WTC11 (cell line): ENCODE measurements at regions not wholly inside any gene's neighbourhood (a gene's known extent, or its start where the extent isn't known, plus 50 kb on each side); places are given as distances from the start of the nearest gene placed in this dataset.

Experiments
- ATAC-seq: fragments of 200-7000 bp; cut with Tn5 transposase; 2 replicates; pipeline ENCODE4 v1.10.0; 2021; ENCODE audit warnings: mild to moderate bottlenecking, moderate library complexity
- CTCF ChIA-PET: fragments of 300-600 bp; sonication (Branson Sonifier 250); formaldehyde crosslinking; loops from one replicate; lab custom pipeline; 2021; ENCODE audit warnings: antibody characterized with exemption; lab: Charles Lee
- POLR2A ChIA-PET: fragments of 350-600 bp; sonication (Branson Sonifier 250); formaldehyde crosslinking; loops from one replicate; lab custom pipeline; 2021; ENCODE audit warnings: antibody characterized with exemption; lab: Charles Lee
- DNase-seq: peaks from one replicate; pipeline ENCODE4 v3.0.0; 2021; ENCODE audit warnings: low spot score
- H3K27ac Mint-ChIP-seq: 2 replicates; pipeline ENCODE4 v1.8.0; 2021; ENCODE audit warnings: mixed read lengths
- H3K27me3 Mint-ChIP-seq: 2 replicates; pipeline ENCODE4 v1.8.0; 2021; ENCODE audit warnings: low read depth, mild to moderate bottlenecking, moderate library complexity, mixed read lengths
- H3K36me3 Mint-ChIP-seq: 2 replicates; pipeline ENCODE4 v1.8.0; 2021; ENCODE audit warnings: mixed read lengths
- H3K4me1 Mint-ChIP-seq: 2 replicates; pipeline ENCODE4 v1.8.0; 2022; ENCODE audit warnings: mixed read lengths
- H3K4me3 Mint-ChIP-seq: 2 replicates; pipeline ENCODE4 v1.8.0; 2021; ENCODE audit warnings: mild to moderate bottlenecking, moderate library complexity, mixed read lengths
- H3K9me3 Mint-ChIP-seq: 2 replicates; pipeline ENCODE4 v1.8.0; 2021; ENCODE audit warnings: mixed read lengths
- CREM ChIP-seq: sonication (generic); formaldehyde crosslinking; IDR thresholded peaks from 2 replicates; pipeline ENCODE4 v1.8.1; 2022; ENCODE audit warnings: mild to moderate bottlenecking, missing genetic modification reagents, moderate library complexity
- ELF4 ChIP-seq: sonication (generic); formaldehyde crosslinking; IDR thresholded peaks from 2 replicates; pipeline ENCODE4 v1.8.1; 2022; ENCODE audit warnings: low read depth, mild to moderate bottlenecking, moderate library complexity, missing genetic modification reagents
- FOXK1 ChIP-seq: sonication (generic); formaldehyde crosslinking; IDR thresholded peaks from 2 replicates; pipeline ENCODE4 v1.8.0; 2022; ENCODE audit warnings: mild to moderate bottlenecking, moderate library complexity, missing genetic modification reagents
- GRHL2 ChIP-seq: fragments of 250-450 bp; sonication (Bioruptor Pico); IDR thresholded peaks from 2 replicates; pipeline ENCODE4 v1.8.0; 2022; ENCODE audit warnings: mild to moderate bottlenecking, moderate library complexity; ENCODE audit not compliant: insufficient replicate concordance, severe bottlenecking
- NR2C2 ChIP-seq: sonication (generic); formaldehyde crosslinking; IDR thresholded peaks from 2 replicates; pipeline ENCODE4 v1.8.0; 2022; ENCODE audit warnings: mild to moderate bottlenecking, missing genetic modification reagents
- NR3C1 ChIP-seq: sonication (generic); formaldehyde crosslinking; conservative IDR thresholded peaks from 2 replicates; pipeline ENCODE4 v1.8.1; 2023; ENCODE audit warnings: low read depth, mild to moderate bottlenecking, missing genetic modification reagents
- SMAD4 ChIP-seq: sonication (generic); formaldehyde crosslinking; IDR thresholded peaks from 2 replicates; pipeline ENCODE4 v1.8.0; 2022; ENCODE audit warnings: mild to moderate bottlenecking, missing genetic modification reagents
- TCF7 ChIP-seq: sonication (generic); formaldehyde crosslinking; IDR thresholded peaks from 2 replicates; pipeline ENCODE4 v1.8.0; 2022; ENCODE audit warnings: mild to moderate bottlenecking, low read depth, missing genetic modification reagents, moderate library complexity
- ZNF317 ChIP-seq: sonication (generic); formaldehyde crosslinking; IDR thresholded peaks from 2 replicates; pipeline ENCODE4 v1.8.1; 2023; ENCODE audit warnings: low read depth, mild to moderate bottlenecking, moderate library complexity, missing genetic modification reagents, borderline replicate concordance
- TF ChIP-seq, protein P1 (sequence below): fragments of 250-450 bp; sonication (Bioruptor Pico); IDR thresholded peaks from 2 replicates; pipeline ENCODE4 v1.9.0; 2021; ENCODE audit warnings: mild to moderate bottlenecking, borderline replicate concordance
- TF ChIP-seq, protein P2 (sequence below): sonication (generic); formaldehyde crosslinking; IDR thresholded peaks from 2 replicates; pipeline ENCODE4 v1.8.0; 2022; ENCODE audit warnings: mild to moderate bottlenecking, missing genetic modification reagents
- TF ChIP-seq, protein P3 (sequence below): sonication (generic); formaldehyde crosslinking; IDR thresholded peaks from 2 replicates; pipeline ENCODE4 v1.8.1; 2023; ENCODE audit warnings: mild to moderate bottlenecking, missing genetic modification reagents
- TF ChIP-seq, protein P4 (sequence below): sonication (generic); formaldehyde crosslinking; conservative IDR thresholded peaks from 2 replicates; pipeline ENCODE4 v1.8.1; 2023; ENCODE audit warnings: mild to moderate bottlenecking, low read depth, missing genetic modification reagents, moderate library complexity
- TF ChIP-seq, protein P5 (sequence below): sonication (generic); formaldehyde crosslinking; IDR thresholded peaks from 2 replicates; pipeline ENCODE4 v1.8.1; 2023; ENCODE audit warnings: mild to moderate bottlenecking, missing genetic modification reagents
- TF ChIP-seq, protein P6 (sequence below): fragments of 250-450 bp; sonication (Bioruptor Pico); IDR thresholded peaks from 2 replicates; pipeline ENCODE4 v1.9.0; 2021; ENCODE audit warnings: moderate library complexity, mild to moderate bottlenecking, inconsistent platforms, borderline replicate concordance
- TF ChIP-seq, protein P7 (sequence below): sonication (generic); formaldehyde crosslinking; IDR thresholded peaks from 2 replicates; pipeline ENCODE4 v1.8.1; 2023; ENCODE audit warnings: mild to moderate bottlenecking, moderate library complexity, missing genetic modification reagents

DNA sequence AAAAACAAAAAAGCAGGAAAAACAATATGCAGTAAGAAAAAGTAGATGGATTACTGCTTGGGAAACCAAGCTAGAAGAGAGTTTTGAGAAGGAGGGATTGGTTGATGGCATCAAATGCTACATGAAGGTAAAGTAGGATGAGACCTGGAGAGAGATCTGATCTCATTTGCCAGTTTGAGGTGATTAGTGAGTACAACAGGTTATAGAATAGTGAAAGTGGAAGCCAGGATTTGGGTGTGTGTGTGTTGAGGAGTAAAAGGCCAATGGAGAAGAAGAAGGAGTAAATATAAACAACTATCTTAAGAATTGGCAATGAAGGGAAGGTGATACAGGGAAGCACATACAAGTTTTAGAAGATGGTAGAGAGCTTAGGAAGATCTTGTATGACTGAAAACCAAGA, 76.7 kb downstream of the DISP1 start:
- Mint-ChIP-seq H3K27me3 (no peaks in the 10 kb centered on the region), H3K27ac (no peak overlapping the region), H3K9me3 (no peaks in the 10 kb centered on the region), H3K4me1 (0 out of 2 replicates have a peak, but pooled peaks cover 3% of the 10 kb centered on the region), H3K36me3 (0 out of 2 replicates have a peak, but pooled peaks cover 3% of the 10 kb centered on the region), H3K4me3 (no peak overlapping the region)
- ChIA-PET CTCF (interaction anchor here (1.3 kb wide), 1 partner anchor 198 kb away, joined by 3 read pairs; no protein-coding TSS in a partner anchor), POLR2A (no interaction called here)
- DNase-seq (no peak), ATAC-seq (no peak)
- TF ChIP-seq TCF7 (CRISPR knock-in tag) (no peak), FOXK1 (CRISPR knock-in tag) (no peak), ZNF317 (CRISPR knock-in tag) (no peak), SMAD4 (CRISPR knock-in tag) (no peak), NR2C2 (no peak), GRHL2 (CRISPR knock-in tag) (no peak), CREM (no peak), ELF4 (CRISPR knock-in tag) (no peak)
- TF ChIP-seq, protein P1, sequence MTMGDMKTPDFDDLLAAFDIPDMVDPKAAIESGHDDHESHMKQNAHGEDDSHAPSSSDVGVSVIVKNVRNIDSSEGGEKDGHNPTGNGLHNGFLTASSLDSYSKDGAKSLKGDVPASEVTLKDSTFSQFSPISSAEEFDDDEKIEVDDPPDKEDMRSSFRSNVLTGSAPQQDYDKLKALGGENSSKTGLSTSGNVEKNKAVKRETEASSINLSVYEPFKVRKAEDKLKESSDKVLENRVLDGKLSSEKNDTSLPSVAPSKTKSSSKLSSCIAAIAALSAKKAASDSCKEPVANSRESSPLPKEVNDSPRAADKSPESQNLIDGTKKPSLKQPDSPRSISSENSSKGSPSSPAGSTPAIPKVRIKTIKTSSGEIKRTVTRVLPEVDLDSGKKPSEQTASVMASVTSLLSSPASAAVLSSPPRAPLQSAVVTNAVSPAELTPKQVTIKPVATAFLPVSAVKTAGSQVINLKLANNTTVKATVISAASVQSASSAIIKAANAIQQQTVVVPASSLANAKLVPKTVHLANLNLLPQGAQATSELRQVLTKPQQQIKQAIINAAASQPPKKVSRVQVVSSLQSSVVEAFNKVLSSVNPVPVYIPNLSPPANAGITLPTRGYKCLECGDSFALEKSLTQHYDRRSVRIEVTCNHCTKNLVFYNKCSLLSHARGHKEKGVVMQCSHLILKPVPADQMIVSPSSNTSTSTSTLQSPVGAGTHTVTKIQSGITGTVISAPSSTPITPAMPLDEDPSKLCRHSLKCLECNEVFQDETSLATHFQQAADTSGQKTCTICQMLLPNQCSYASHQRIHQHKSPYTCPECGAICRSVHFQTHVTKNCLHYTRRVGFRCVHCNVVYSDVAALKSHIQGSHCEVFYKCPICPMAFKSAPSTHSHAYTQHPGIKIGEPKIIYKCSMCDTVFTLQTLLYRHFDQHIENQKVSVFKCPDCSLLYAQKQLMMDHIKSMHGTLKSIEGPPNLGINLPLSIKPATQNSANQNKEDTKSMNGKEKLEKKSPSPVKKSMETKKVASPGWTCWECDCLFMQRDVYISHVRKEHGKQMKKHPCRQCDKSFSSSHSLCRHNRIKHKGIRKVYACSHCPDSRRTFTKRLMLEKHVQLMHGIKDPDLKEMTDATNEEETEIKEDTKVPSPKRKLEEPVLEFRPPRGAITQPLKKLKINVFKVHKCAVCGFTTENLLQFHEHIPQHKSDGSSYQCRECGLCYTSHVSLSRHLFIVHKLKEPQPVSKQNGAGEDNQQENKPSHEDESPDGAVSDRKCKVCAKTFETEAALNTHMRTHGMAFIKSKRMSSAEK (CRISPR knock-in tag) = no peak
- TF ChIP-seq, protein P2, sequence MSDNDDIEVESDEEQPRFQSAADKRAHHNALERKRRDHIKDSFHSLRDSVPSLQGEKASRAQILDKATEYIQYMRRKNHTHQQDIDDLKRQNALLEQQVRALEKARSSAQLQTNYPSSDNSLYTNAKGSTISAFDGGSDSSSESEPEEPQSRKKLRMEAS (CRISPR knock-in tag) = no peak
- TF ChIP-seq, protein P3, sequence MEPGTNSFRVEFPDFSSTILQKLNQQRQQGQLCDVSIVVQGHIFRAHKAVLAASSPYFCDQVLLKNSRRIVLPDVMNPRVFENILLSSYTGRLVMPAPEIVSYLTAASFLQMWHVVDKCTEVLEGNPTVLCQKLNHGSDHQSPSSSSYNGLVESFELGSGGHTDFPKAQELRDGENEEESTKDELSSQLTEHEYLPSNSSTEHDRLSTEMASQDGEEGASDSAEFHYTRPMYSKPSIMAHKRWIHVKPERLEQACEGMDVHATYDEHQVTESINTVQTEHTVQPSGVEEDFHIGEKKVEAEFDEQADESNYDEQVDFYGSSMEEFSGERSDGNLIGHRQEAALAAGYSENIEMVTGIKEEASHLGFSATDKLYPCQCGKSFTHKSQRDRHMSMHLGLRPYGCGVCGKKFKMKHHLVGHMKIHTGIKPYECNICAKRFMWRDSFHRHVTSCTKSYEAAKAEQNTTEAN (CRISPR knock-in tag) = no peak
- TF ChIP-seq, all 79 proteins: peak for 0

DNA sequence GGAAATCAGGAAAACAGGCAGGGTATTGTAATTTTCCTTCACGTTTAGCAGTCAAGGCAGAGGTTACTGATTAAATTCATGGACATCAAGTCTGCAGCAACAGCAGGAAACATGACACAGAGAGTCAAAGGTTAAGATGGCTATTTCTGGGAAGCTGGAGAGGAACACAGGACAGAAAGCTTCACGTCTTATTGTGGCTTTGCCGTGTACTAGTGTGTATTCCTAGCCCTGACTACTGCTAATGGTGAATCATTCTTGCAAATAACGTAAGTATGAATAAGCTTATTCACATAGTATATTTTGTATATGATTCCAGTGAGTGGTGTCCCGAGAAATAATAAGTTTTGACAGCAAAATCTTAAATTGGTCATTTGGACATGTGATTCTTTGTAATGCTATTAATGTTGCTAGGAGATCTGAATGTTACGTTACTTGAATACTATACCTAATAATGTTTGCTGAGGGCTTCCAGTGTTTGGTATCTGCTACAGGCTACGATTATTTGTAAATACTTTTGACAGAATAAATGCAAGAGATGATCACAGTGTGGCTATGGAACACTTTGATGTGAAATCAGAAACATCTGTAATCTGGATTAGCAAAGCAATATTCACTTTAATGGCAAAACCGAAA, 77.4 kb downstream of the DISP1 start:
- CTCF ChIA-PET = interaction anchor here (1.3 kb wide), 1 partner anchor 198 kb away, joined by 3 read pairs; no protein-coding TSS in a partner anchor
- TF ChIP-seq, protein P4, sequence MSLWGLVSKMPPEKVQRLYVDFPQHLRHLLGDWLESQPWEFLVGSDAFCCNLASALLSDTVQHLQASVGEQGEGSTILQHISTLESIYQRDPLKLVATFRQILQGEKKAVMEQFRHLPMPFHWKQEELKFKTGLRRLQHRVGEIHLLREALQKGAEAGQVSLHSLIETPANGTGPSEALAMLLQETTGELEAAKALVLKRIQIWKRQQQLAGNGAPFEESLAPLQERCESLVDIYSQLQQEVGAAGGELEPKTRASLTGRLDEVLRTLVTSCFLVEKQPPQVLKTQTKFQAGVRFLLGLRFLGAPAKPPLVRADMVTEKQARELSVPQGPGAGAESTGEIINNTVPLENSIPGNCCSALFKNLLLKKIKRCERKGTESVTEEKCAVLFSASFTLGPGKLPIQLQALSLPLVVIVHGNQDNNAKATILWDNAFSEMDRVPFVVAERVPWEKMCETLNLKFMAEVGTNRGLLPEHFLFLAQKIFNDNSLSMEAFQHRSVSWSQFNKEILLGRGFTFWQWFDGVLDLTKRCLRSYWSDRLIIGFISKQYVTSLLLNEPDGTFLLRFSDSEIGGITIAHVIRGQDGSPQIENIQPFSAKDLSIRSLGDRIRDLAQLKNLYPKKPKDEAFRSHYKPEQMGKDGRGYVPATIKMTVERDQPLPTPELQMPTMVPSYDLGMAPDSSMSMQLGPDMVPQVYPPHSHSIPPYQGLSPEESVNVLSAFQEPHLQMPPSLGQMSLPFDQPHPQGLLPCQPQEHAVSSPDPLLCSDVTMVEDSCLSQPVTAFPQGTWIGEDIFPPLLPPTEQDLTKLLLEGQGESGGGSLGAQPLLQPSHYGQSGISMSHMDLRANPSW (CRISPR knock-in tag) = no peak
- TF ChIP-seq, protein P5, sequence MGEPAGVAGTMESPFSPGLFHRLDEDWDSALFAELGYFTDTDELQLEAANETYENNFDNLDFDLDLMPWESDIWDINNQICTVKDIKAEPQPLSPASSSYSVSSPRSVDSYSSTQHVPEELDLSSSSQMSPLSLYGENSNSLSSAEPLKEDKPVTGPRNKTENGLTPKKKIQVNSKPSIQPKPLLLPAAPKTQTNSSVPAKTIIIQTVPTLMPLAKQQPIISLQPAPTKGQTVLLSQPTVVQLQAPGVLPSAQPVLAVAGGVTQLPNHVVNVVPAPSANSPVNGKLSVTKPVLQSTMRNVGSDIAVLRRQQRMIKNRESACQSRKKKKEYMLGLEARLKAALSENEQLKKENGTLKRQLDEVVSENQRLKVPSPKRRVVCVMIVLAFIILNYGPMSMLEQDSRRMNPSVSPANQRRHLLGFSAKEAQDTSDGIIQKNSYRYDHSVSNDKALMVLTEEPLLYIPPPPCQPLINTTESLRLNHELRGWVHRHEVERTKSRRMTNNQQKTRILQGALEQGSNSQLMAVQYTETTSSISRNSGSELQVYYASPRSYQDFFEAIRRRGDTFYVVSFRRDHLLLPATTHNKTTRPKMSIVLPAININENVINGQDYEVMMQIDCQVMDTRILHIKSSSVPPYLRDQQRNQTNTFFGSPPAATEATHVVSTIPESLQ (CRISPR knock-in tag) = no peak
- TF ChIP-seq, protein P6, sequence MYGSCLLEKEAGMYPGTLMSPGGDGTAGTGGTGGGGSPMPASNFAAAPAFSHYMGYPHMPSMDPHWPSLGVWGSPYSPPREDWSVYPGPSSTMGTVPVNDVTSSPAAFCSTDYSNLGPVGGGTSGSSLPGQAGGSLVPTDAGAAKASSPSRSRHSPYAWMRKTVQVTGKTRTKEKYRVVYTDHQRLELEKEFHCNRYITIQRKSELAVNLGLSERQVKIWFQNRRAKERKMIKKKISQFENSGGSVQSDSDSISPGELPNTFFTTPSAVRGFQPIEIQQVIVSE (CRISPR knock-in tag) = no peak
- TF ChIP-seq, protein P7, sequence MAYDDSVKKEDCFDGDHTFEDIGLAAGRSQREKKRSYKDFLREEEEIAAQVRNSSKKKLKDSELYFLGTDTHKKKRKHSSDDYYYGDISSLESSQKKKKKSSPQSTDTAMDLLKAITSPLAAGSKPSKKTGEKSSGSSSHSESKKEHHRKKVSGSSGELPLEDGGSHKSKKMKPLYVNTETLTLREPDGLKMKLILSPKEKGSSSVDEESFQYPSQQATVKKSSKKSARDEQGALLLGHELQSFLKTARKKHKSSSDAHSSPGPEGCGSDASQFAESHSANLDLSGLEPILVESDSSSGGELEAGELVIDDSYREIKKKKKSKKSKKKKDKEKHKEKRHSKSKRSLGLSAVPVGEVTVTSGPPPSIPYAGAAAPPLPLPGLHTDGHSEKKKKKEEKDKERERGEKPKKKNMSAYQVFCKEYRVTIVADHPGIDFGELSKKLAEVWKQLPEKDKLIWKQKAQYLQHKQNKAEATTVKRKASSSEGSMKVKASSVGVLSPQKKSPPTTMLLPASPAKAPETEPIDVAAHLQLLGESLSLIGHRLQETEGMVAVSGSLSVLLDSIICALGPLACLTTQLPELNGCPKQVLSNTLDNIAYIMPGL (CRISPR knock-in tag) = no peak
- no peak for TF ChIP-seq NR3C1 (CRISPR knock-in tag)

More for the DNA sequence above, 77.4 kb downstream of the DISP1 start:
- no peak for ATAC-seq
- no peak overlapping the region for H3K27ac Mint-ChIP-seq
- H3K4me1 Mint-ChIP-seq = 0 out of 2 replicates have a peak, but pooled peaks cover 3% of the 10 kb centered on the region
- H3K36me3 Mint-ChIP-seq = 0 out of 2 replicates have a peak, but pooled peaks cover 3% of the 10 kb centered on the region
- DNase-seq = no peak
- H3K27me3 Mint-ChIP-seq = no peaks in the 10 kb centered on the region
- H3K9me3 Mint-ChIP-seq = no peaks in the 10 kb centered on the region
- POLR2A ChIA-PET = no interaction called here
- H3K4me3 Mint-ChIP-seq = no peak overlapping the region
